ENCODE measurements at regions not wholly inside any gene's neighbourhood (a gene's known extent, or its start where the extent isn't known, plus 50 kb on each side); places are given as distances from the start of the nearest gene placed in this dataset.

DNA sequence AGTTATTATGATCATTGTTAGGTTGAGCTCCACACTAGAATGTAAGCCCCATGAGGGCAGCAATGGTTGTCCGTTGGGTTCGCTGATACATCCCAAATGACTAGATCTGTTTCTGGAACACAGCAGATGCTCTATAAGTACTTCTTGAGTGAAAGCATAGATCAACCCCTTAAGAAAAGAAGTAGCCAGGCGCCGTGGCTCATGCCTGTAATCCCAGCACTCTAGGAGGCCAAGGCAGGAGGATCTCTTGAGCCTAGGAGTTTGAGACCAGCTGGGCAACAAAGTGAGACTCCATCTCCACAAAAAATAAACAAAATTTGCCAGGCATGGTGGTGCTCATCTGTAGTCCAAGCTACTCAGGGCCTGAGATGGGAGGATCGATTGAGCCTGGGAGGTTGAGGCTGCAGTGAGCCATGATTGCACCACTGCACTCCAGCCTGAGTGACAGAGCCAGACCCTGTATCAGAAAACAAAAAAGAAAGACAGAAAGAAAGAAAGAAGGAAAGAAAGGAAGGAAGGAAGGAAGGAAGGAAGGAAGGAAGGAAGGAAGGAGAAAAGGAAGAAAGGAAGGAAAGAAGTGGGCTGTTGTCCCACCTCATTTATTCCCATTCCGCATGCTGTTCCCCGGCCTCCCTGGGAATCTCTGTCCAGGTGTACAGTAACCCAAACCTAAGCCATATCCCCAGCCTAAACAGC is 54.4 kb upstream of the RPL38 start:
- TF ChIP-seq POLR2A (IDR thresholded peaks at IDR 0.05) = no peak
- no peak for TF ChIP-seq CTCF (IDR thresholded peaks at IDR 0.05)
